ENCODE measurements at regions not wholly inside any gene's neighbourhood (a gene's known extent, or its start where the extent isn't known, plus 50 kb on each side); places are given as distances from the start of the nearest gene placed in this dataset.

DNA sequence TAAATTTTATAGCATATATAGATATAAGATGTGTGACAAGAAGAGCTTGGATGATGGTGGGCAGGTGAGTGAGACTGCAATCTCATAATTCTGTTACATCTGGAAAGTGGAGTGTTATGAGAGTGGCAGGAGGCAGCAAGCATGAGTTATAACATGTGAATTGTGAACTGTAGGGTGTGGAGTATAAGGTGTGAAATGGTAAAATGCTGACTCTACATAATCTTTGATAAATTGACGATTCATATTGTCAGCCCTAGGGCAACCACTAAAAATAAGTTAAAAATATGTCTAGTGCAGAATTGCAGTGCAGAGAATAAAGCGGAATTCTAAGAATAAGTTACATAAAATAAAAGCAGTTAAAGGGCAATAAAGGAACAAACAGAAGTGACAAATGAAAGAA, 74.8 kb upstream of the AKR1E2 start:
- Histone ChIP-seq H3K27me3 (ENCODE audit: low read length) (no peaks in the 10 kb centered on the region), H4K20me1 (ENCODE audit: low read depth, low read length) (no peaks in the 10 kb centered on the region), H3K4me3 (ENCODE audit: insufficient read depth, low read length, poor library complexity, severe bottlenecking) (no peak overlapping the region), H3K9me2 (replicated peaks; ENCODE audit: insufficient read depth, low read length) (no peaks in the 10 kb centered on the region), H3K79me2 (ENCODE audit: insufficient read depth, low read length) (no peaks in the 10 kb centered on the region), H3K9me3 (ENCODE audit: insufficient read depth, low read length) (no peaks in the 10 kb centered on the region), H3K36me3 (ENCODE audit: low read length) (no peaks in the 10 kb centered on the region), H3K4me2 (ENCODE audit: low read depth, low read length, poor library complexity, severe bottlenecking) (no peak overlapping the region), H3K27ac (ENCODE audit: low read depth, low read length) (no peak overlapping the region), H3F3A (ENCODE audit: insufficient read depth) (no peaks in the 10 kb centered on the region), H3K9ac (ENCODE audit: low read length) (no peak overlapping the region), H2AFZ (ENCODE audit: low read depth, low read length, severe bottlenecking) (no peak overlapping the region)
- no peak for TF ChIP-seq EZH2phosphoT487 (conservative IDR thresholded peaks at IDR 0.05; ENCODE audit: low read length)
- TF ChIP-seq, protein P1, sequence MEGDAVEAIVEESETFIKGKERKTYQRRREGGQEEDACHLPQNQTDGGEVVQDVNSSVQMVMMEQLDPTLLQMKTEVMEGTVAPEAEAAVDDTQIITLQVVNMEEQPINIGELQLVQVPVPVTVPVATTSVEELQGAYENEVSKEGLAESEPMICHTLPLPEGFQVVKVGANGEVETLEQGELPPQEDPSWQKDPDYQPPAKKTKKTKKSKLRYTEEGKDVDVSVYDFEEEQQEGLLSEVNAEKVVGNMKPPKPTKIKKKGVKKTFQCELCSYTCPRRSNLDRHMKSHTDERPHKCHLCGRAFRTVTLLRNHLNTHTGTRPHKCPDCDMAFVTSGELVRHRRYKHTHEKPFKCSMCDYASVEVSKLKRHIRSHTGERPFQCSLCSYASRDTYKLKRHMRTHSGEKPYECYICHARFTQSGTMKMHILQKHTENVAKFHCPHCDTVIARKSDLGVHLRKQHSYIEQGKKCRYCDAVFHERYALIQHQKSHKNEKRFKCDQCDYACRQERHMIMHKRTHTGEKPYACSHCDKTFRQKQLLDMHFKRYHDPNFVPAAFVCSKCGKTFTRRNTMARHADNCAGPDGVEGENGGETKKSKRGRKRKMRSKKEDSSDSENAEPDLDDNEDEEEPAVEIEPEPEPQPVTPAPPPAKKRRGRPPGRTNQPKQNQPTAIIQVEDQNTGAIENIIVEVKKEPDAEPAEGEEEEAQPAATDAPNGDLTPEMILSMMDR (IDR thresholded peaks at IDR 0.05; ENCODE audit: insufficient read depth, low read length, poor library complexity, severe bottlenecking): no peak

DNA sequence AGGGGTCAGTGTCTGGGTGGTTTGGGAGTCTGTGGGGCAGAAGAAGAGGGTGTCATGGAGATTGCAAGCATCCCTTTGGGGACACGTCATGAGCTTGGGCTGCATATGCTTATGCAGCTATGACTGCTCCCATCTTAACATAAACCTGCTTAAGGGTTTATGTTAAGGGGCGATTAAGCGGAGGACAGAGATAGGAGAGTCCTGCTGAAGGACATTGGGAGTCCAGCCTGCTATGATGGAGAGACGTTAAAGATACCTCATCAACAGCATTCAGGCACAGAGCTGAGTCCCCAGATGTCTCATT, 76.8 kb upstream of the AKR1E2 start:
- H3K9ac ChIP-seq (ENCODE audit: low read length): no peak overlapping the region

DNA sequence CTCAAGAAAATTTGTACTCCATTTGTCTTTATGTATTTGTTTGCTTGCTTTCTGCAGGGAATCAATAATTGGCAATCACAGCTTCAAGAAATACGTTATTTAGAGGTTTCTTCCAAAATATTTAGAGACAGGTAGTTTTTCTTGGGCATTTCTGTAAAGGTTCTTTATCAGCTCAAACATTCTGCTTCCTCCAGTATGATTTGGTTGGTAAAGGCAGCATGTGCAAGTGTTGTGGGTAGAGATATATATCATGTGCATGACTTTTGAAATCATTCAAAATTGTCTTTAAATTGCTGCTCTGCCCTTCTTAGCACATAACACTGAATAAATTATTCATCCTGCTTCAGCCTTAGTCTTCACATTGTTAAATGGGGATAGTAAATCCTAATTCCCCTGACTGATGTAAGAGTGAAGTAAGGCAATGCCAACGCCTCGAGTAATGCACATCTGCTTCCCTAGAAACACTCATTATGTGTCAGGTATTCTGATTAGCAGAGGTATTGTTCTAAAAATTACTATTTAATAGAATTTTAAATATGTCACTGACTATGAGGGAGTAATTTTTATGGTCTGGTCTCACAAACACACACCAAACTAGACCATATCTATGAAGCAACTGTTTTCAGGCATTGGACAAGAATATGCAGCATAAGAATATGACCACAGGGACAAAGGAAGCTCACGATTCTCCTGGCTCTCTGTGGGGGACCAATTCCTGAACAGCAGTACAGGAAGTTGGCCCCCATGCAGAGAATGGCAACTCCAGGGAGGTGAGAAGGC, 77.3 kb upstream of the AKR1E2 start:
- no peaks in the 10 kb centered on the region for H4K20me1 ChIP-seq (ENCODE audit: low read depth, low read length)
- H2AFZ ChIP-seq (ENCODE audit: low read depth, low read length, severe bottlenecking): no peak overlapping the region
- no peak overlapping the region for H3K4me2 ChIP-seq (ENCODE audit: low read depth, low read length, poor library complexity, severe bottlenecking)
- no peak overlapping the region for H3K27ac ChIP-seq (ENCODE audit: low read depth, low read length)
- no peaks in the 10 kb centered on the region for H3K79me2 ChIP-seq (ENCODE audit: insufficient read depth, low read length)
- no peak overlapping the region for H3K9ac ChIP-seq (ENCODE audit: low read length)
- H3K36me3 ChIP-seq (ENCODE audit: low read length): no peaks in the 10 kb centered on the region
- H3F3A ChIP-seq (ENCODE audit: insufficient read depth): no peaks in the 10 kb centered on the region
- no peaks in the 10 kb centered on the region for H3K27me3 ChIP-seq (ENCODE audit: low read length)
- TF ChIP-seq EZH2phosphoT487 (conservative IDR thresholded peaks at IDR 0.05; ENCODE audit: low read length): no peak
- TF ChIP-seq, protein P1 (IDR thresholded peaks at IDR 0.05; ENCODE audit: insufficient read depth, low read length, poor library complexity, severe bottlenecking): no peak
- no peaks in the 10 kb centered on the region for H3K9me2 ChIP-seq (replicated peaks; ENCODE audit: insufficient read depth, low read length)
- no peak overlapping the region for H3K4me3 ChIP-seq (ENCODE audit: insufficient read depth, low read length, poor library complexity, severe bottlenecking)
- H3K9me3 ChIP-seq (ENCODE audit: insufficient read depth, low read length): no peaks in the 10 kb centered on the region

More for the DNA sequence above, 76.8 kb upstream of the AKR1E2 start:
- Histone ChIP-seq H3K9me3 (ENCODE audit: insufficient read depth, low read length) (no peaks in the 10 kb centered on the region), H3K27ac (ENCODE audit: low read depth, low read length) (no peak overlapping the region), H3K36me3 (ENCODE audit: low read length) (no peaks in the 10 kb centered on the region), H3F3A (ENCODE audit: insufficient read depth) (no peaks in the 10 kb centered on the region), H2AFZ (ENCODE audit: low read depth, low read length, severe bottlenecking) (no peak overlapping the region), H3K9me2 (replicated peaks; ENCODE audit: insufficient read depth, low read length) (no peaks in the 10 kb centered on the region), H4K20me1 (ENCODE audit: low read depth, low read length) (no peaks in the 10 kb centered on the region), H3K27me3 (ENCODE audit: low read length) (no peaks in the 10 kb centered on the region), H3K4me2 (ENCODE audit: low read depth, low read length, poor library complexity, severe bottlenecking) (no peak overlapping the region), H3K79me2 (ENCODE audit: insufficient read depth, low read length) (no peaks in the 10 kb centered on the region), H3K4me3 (ENCODE audit: insufficient read depth, low read length, poor library complexity, severe bottlenecking) (no peak overlapping the region)
- TF ChIP-seq, protein P1 (IDR thresholded peaks at IDR 0.05; ENCODE audit: insufficient read depth, low read length, poor library complexity, severe bottlenecking): no peak
- no peak for TF ChIP-seq EZH2phosphoT487 (conservative IDR thresholded peaks at IDR 0.05; ENCODE audit: low read length)
